Peyer's patch (tissue), 4 donors: ENCODE measurements at regions not wholly inside any gene's neighbourhood (a gene's known extent, or its start where the extent isn't known, plus 50 kb on each side); places are given as distances from the start of the nearest gene placed in this dataset.

ENCODE experiments used
- DNase-seq, 3 donors: peaks; one replicate each; pipeline ENCODE4 v3.0.0-alpha.2; 2017 to 2019
- H3K27ac ChIP-seq, 4 donors: fragments of 200-600 bp; sonication (generic); one replicate each; pipeline ENCODE4 v1.5.1; 2016 to 2019
- H3K27me3 ChIP-seq, 2 donors: fragments of 200-600 bp; sonication (generic); one replicate each; pipeline ENCODE4 v1.5.1; 2019
- H3K36me3 ChIP-seq, 3 donors: fragments of 200-600 bp; sonication (generic); one replicate each; pipeline ENCODE4 v1.5.1; 2016 to 2019
- H3K4me1 ChIP-seq, 4 donors: fragments of 200-600 bp; sonication (generic); one replicate each; pipeline ENCODE4 v1.5.1; 2016 to 2019
- H3K4me3 ChIP-seq, 4 donors: fragments of 200-600 bp; sonication (generic); 1 replicate in 3 of 4; 2 replicates in 1 of 4; pipeline ENCODE4 v1.5.1; 2016 to 2019; ENCODE audit warnings: mild to moderate bottlenecking in 1 of 4
- H3K9me3 ChIP-seq, 4 donors: fragments of 200-600 bp; sonication (generic); one replicate each; pipeline ENCODE4 v1.5.1; 2016 to 2019; ENCODE audit warnings: mild to moderate bottlenecking in 1 of 4
- CTCF ChIP-seq, 6 experiments: fragments of 450-650 bp in 4 of 6; fragments of 200-600 bp in 2 of 6; sonication (generic) in 1 of 6; IDR thresholded peaks; one replicate each; pipeline ENCODE4 v1.5.1; 2017 to 2019; ENCODE audit warnings: antibody characterized with exemption in 6 of 6, mild to moderate bottlenecking in 3 of 6, moderate library complexity in 1 of 6
- POLR2A ChIP-seq, 2 donors: fragments of 450-650 bp; IDR thresholded peaks; one replicate each; pipeline ENCODE4 v1.5.1; 2017; ENCODE audit warnings: antibody characterized with exemption in 2 of 2, mild to moderate bottlenecking in 2 of 2, moderate library complexity in 2 of 2

DNA sequence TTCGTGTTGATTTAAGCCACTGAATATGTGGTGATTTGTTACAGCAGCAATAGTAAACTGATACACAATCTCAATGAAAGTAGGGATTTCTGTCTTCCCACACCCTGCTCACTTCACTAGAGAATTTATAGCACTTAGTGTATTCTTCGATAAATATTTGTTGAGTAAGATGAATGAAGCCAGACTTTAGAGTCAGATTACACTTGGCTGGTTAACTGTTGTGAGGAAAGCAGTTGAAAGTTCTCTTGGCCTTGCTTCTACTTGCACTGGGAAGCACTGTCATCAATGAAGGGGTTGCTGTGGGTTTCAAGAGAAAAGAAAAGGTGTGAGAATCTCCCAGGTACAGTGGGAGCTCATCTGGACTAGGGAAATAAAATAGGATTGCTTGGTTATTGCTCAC lies 82.1 kb upstream of the IGFBP3 start:
- Histone ChIP-seq H3K4me1 (no peaks in the 10 kb centered on the region), H3K9me3 (no peaks in the 10 kb centered on the region), H3K4me3 (no peak overlapping the region), H3K27me3 (no peaks in the 10 kb centered on the region), H3K27ac (no peak overlapping the region), H3K36me3 (no peaks in the 10 kb centered on the region)
- no peak for DNase-seq
- TF ChIP-seq POLR2A (IDR thresholded peaks at IDR 0.05) (no peak), CTCF (IDR thresholded peaks at IDR 0.05) (no peak)

GRCh38 chr7:46000513-46000912 lies 79.4 kb upstream of the IGFBP3 start:
- no peak overlapping the region for H3K4me3 ChIP-seq
- no peak for TF ChIP-seq CTCF (IDR thresholded peaks at IDR 0.05)
- no peak for TF ChIP-seq POLR2A (IDR thresholded peaks at IDR 0.05)
- H3K4me1 ChIP-seq = no peaks in the 10 kb centered on the region
- DNase-seq = no peak
- no peaks in the 10 kb centered on the region for H3K27me3 ChIP-seq
- no peak overlapping the region for H3K27ac ChIP-seq
- no peaks in the 10 kb centered on the region for H3K9me3 ChIP-seq
- H3K36me3 ChIP-seq = no peaks in the 10 kb centered on the region

DNA sequence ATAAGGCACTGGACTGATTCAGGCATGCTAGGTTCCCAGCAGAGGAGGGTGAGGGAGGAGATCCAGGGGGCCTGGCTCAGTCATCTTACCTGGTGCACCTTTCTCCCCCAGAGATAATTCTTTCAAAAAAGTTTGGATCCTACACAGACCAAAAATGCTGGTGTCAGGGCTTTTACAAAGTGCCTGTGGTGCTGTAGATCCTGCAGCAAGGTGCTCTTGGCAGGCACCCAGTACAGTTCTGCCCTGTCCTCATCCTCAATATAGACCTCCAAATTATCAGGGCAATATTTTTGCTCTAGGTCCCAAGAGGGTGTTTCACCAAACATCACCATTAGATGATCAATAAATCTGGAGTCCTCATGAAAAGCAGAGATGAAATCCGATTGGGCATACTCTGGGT lies 78.5 kb upstream of the IGFBP3 start:
- Histone ChIP-seq H3K9me3 (peaks cover 0 to 1% (median 0%) of the 10 kb centered on the region in 4 donors), H3K27ac (no peak overlapping the region), H3K36me3 (no peaks in the 10 kb centered on the region), H3K4me1 (no peaks in the 10 kb centered on the region), H3K4me3 (no peak overlapping the region), H3K27me3 (no peaks in the 10 kb centered on the region)
- TF ChIP-seq POLR2A (IDR thresholded peaks at IDR 0.05) = no peak
- TF ChIP-seq CTCF (IDR thresholded peaks at IDR 0.05) = no peak
- no peak for DNase-seq

- H3K27ac ChIP-seq = no peak overlapping the region
- peaks cover 0 to 3% (median 0%) of the 10 kb centered on the region in 4 donors for H3K9me3 ChIP-seq
- TF ChIP-seq CTCF (IDR thresholded peaks at IDR 0.05) = no peak
- TF ChIP-seq POLR2A (IDR thresholded peaks at IDR 0.05) = no peak
- H3K36me3 ChIP-seq = no peaks in the 10 kb centered on the region
- DNase-seq = no peak
- no peak overlapping the region for H3K4me3 ChIP-seq
- no peaks in the 10 kb centered on the region for H3K27me3 ChIP-seq
- H3K4me1 ChIP-seq = no peaks in the 10 kb centered on the region
These were observed 77.4 kb upstream of the IGFBP3 start for GRCh38 chr7:45998506-45998905.

DNA sequence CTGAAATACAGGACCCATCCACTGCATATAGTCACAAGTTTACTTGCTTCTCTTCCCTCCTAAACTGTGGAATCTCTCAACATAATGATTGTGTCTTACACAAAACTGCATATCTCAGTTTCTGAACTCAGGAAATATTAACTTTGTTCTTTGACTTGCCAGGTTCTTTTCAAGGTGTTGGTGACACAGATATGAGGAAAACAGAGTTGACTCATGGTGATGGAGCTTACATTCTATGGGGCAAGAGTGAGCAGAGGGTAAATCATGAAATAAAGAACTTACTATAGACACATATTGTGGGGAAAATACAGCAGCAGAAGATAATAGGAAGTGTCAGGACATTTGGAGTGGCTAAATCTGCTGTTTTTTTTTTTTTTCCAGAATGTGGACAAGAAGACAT lies 72.5 kb upstream of the IGFBP3 start:
- Histone ChIP-seq H3K4me1 (no peaks in the 10 kb centered on the region), H3K4me3 (no peak overlapping the region), H3K9me3 (peaks cover 0 to 3% (median 0%) of the 10 kb centered on the region in 4 donors), H3K27ac (no peak overlapping the region), H3K27me3 (no peaks in the 10 kb centered on the region), H3K36me3 (no peaks in the 10 kb centered on the region)
- TF ChIP-seq POLR2A (IDR thresholded peaks at IDR 0.05) (no peak), CTCF (IDR thresholded peaks at IDR 0.05) (no peak)
- DNase-seq = no peak

DNA sequence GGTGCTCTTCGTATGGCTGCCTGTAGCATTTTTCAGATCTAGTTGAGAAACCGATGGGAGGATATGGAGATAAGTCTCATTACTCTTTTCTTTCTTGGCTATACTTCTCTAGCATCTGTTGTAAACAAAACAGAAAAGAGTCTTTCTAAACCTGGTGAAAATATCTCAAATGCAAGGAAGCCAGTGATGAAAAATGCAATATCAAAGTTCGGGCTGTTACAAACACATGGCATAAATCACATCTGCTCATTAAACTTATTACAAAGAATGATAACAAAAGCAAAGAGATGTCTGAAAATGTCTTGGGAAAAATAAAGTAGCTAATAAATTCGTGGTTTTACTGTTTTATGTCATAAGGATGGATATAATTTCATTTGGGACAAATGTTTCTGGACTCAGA lies 71.8 kb upstream of the IGFBP3 start:
- TF ChIP-seq CTCF (IDR thresholded peaks at IDR 0.05) = no peak
- no peak for TF ChIP-seq POLR2A (IDR thresholded peaks at IDR 0.05)
- Histone ChIP-seq H3K9me3 (peaks cover 0 to 3% (median 0%) of the 10 kb centered on the region in 4 donors), H3K27me3 (no peaks in the 10 kb centered on the region), H3K4me1 (no peaks in the 10 kb centered on the region), H3K27ac (no peak overlapping the region), H3K36me3 (no peaks in the 10 kb centered on the region), H3K4me3 (no peak overlapping the region)
- DNase-seq = no peak
